ENCODE measurements at regions not wholly inside any gene's neighbourhood (a gene's known extent, or its start where the extent isn't known, plus 50 kb on each side); places are given as distances from the start of the nearest gene placed in this dataset.

GRCh38 chr6:1553562-1554083 is 56.1 kb upstream of the FOXC1 start:
- no peak for DNase-seq

- no peak for DNase-seq
Observed at GRCh38 chr6:1554141-1554475, 55.6 kb upstream of the FOXC1 start.

- DNase-seq, result peak; percentile 68 to 70
Observed at GRCh38 chr6:1554476-1555310, 55.0 kb upstream of the FOXC1 start.

GRCh38 chr6:1558388-1558787 is 51.3 kb upstream of the FOXC1 start:
- no peak for DNase-seq
